Esophagus muscularis mucosa (tissue), 3 donors: ENCODE measurements at regions not wholly inside any gene's neighbourhood (a gene's known extent, or its start where the extent isn't known, plus 50 kb on each side); places are given as distances from the start of the nearest gene placed in this dataset.

ENCODE experiments used
- CTCF ChIP-seq, 3 experiments: fragments of 200-600 bp in 2 of 3; fragments of 450-650 bp in 1 of 3; sonication (generic) in 2 of 3; IDR thresholded peaks; one replicate each; pipeline ENCODE4 v1.5.1; 2017 to 2019; ENCODE audit warnings: antibody characterized with exemption in 3 of 3, mild to moderate bottlenecking in 2 of 3, moderate library complexity in 1 of 3
- POLR2A ChIP-seq: fragments of 450-650 bp; IDR thresholded peaks from one replicate; pipeline ENCODE4 v1.6.1; 2017; ENCODE audit warnings: antibody characterized with exemption, moderate library complexity, mild to moderate bottlenecking, low read depth

- TF ChIP-seq POLR2A (no peak), CTCF (IDR thresholded peaks at IDR 0.05) (no peak)
Measured at GRCh38 chr2:56475191-56475590, 291.4 kb downstream of the CCDC85A start.
